Smooth muscle cell (in vitro differentiated cells): ENCODE measurements at regions not wholly inside any gene's neighbourhood (a gene's known extent, or its start where the extent isn't known, plus 50 kb on each side); places are given as distances from the start of the nearest gene placed in this dataset.

ENCODE experiments used
- DNase-seq: peaks from one replicate; lab custom pipeline; 2025; ENCODE audit not compliant: unreplicated experiment; lab: John Stamatoyannopoulos, UW
- H2AFZ ChIP-seq: fragments of 200-600 bp; sonication (generic); 2 replicates; pipeline ENCODE4 v1.6.0; 2016; ENCODE audit warnings: antibody characterized with exemption, low read depth, mild to moderate bottlenecking
- H3F3A ChIP-seq: fragments of 200-600 bp; sonication (generic); 2 replicates; pipeline ENCODE4 v1.6.0; 2017; ENCODE audit warnings: antibody characterized with exemption, low read depth
- H3K27ac ChIP-seq: fragments of 200-600 bp; sonication (generic); 2 replicates; pipeline ENCODE4 v1.5.1; 2016; ENCODE audit warnings: low read depth, mild to moderate bottlenecking
- H3K27me3 ChIP-seq: fragments of 200-600 bp; sonication (generic); 2 replicates; pipeline ENCODE4 v1.6.1; 2016; ENCODE audit warnings: low read depth, mild to moderate bottlenecking
- H3K36me3 ChIP-seq: fragments of 200-600 bp; sonication (generic); 2 replicates; pipeline ENCODE4 v1.5.1; 2016; ENCODE audit warnings: low read depth
- H3K4me1 ChIP-seq: fragments of 200-600 bp; sonication (generic); 2 replicates; pipeline ENCODE4 v1.5.1; 2016; ENCODE audit warnings: low read depth
- H3K4me2 ChIP-seq: fragments of 200-600 bp; sonication (generic); 2 replicates; pipeline ENCODE4 v1.6.0; 2016; ENCODE audit warnings: mild to moderate bottlenecking
- H3K4me3 ChIP-seq: fragments of 200-600 bp; sonication (generic); 2 replicates; pipeline ENCODE4 v1.5.1; 2016; ENCODE audit warnings: mild to moderate bottlenecking
- H3K79me2 ChIP-seq: fragments of 200-600 bp; sonication (generic); 2 replicates; pipeline ENCODE4 v1.6.0; 2016; ENCODE audit warnings: low read depth, mild to moderate bottlenecking
- H3K9ac ChIP-seq: fragments of 200-600 bp; sonication (generic); 2 replicates; pipeline ENCODE4 v1.6.0; 2016; ENCODE audit warnings: low read depth
- H3K9me3 ChIP-seq: fragments of 200-600 bp; sonication (generic); replicated peaks from 2 replicates; pipeline ENCODE4 v1.5.1; 2016; ENCODE audit warnings: low read depth
- H4K20me1 ChIP-seq: fragments of 200-600 bp; sonication (generic); 2 replicates; pipeline ENCODE4 v1.6.0; 2016; ENCODE audit warnings: low read depth
- WGBS: methylation state at CpG from one replicate; pipeline ENCODE4 v1.1.7; 2016; ENCODE audit warnings: low lambda C conversion rate; 5-methylcytosine and 5-hydroxymethylcytosine counted together
- TF ChIP-seq, protein P1 (sequence below): fragments of 200-600 bp; sonication (generic); IDR thresholded peaks from 2 replicates; pipeline ENCODE4 v1.5.1; 2017; ENCODE audit warnings: borderline replicate concordance, mild to moderate bottlenecking, antibody characterized with exemption; ENCODE audit not compliant: insufficient read depth, poor library complexity, severe bottlenecking

DNA sequence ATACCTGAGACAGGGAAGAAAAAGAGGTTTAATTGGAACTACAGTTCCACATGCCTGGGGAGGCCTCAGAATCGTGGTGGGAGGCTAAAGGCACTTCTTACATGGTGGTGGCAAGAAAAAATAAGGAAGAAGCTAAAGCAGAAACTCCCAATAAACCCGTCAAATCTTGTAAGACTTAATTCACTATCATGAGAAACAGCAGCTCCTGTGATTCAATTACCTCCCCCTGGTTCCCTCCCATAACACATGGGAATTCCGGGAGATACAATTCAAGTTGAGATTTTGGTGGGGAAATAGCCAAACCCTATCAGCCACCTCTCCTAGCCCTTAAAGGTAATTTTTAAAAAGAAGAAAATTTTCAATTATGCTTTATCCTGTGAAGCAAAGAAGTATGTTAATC is 728.8 kb downstream of the RNF144A start:
- no peaks in the 10 kb centered on the region for H3F3A ChIP-seq
- no peak for DNase-seq
- TF ChIP-seq, protein P1, sequence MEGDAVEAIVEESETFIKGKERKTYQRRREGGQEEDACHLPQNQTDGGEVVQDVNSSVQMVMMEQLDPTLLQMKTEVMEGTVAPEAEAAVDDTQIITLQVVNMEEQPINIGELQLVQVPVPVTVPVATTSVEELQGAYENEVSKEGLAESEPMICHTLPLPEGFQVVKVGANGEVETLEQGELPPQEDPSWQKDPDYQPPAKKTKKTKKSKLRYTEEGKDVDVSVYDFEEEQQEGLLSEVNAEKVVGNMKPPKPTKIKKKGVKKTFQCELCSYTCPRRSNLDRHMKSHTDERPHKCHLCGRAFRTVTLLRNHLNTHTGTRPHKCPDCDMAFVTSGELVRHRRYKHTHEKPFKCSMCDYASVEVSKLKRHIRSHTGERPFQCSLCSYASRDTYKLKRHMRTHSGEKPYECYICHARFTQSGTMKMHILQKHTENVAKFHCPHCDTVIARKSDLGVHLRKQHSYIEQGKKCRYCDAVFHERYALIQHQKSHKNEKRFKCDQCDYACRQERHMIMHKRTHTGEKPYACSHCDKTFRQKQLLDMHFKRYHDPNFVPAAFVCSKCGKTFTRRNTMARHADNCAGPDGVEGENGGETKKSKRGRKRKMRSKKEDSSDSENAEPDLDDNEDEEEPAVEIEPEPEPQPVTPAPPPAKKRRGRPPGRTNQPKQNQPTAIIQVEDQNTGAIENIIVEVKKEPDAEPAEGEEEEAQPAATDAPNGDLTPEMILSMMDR = no peak
- H3K79me2 ChIP-seq = no peaks in the 10 kb centered on the region
- H3K4me1 ChIP-seq = peaks cover 3% of the 10 kb centered on the region
- no peaks in the 10 kb centered on the region for H3K27me3 ChIP-seq
- H3K4me2 ChIP-seq = peak overlapping the region; percentile 46
- peaks cover 3% of the 10 kb centered on the region for H3K9me3 ChIP-seq
- no peak overlapping the region for H3K9ac ChIP-seq
- H3K27ac ChIP-seq = no peak overlapping the region
- 84% methylated on average over 3 of the region's 3 CpGs for WGBS
- no peaks in the 10 kb centered on the region for H4K20me1 ChIP-seq
- H3K36me3 ChIP-seq = no peaks in the 10 kb centered on the region
- H2AFZ ChIP-seq = no peak overlapping the region
- H3K4me3 ChIP-seq = no peak overlapping the region

DNA sequence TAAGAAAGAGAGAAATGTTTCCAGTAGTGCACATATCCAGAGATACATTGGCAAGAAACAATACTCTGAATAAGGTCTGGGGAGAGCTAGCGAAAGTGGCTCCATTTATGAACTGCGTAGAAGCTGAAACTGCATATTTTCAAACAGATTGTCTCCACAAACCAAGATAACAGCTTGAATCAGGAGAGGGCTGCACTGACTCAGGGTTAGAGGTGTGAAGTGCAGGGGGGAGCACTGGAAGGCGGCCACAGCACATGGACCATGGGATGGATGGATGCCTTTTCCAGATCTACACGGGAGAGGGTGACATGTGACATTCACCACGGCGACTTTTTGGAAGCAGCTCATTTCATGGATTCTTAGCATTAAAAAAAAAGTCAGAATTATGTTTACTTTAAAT is 729.4 kb downstream of the RNF144A start:
- no peaks in the 10 kb centered on the region for H3K27me3 ChIP-seq
- TF ChIP-seq, protein P1 = no peak
- H4K20me1 ChIP-seq = no peaks in the 10 kb centered on the region
- 70% methylated on average over 6 of the region's 6 CpGs for WGBS
- H3K4me1 ChIP-seq = peaks cover 3% of the 10 kb centered on the region
- H2AFZ ChIP-seq = no peak overlapping the region
- H3K4me2 ChIP-seq = peak overlapping the region; percentile 46
- H3K9ac ChIP-seq = no peak overlapping the region
- no peak overlapping the region for H3K4me3 ChIP-seq
- H3F3A ChIP-seq = no peaks in the 10 kb centered on the region
- H3K27ac ChIP-seq = no peak overlapping the region
- DNase-seq = no peak
- H3K79me2 ChIP-seq = no peaks in the 10 kb centered on the region
- no peaks in the 10 kb centered on the region for H3K9me3 ChIP-seq
- no peaks in the 10 kb centered on the region for H3K36me3 ChIP-seq

DNA sequence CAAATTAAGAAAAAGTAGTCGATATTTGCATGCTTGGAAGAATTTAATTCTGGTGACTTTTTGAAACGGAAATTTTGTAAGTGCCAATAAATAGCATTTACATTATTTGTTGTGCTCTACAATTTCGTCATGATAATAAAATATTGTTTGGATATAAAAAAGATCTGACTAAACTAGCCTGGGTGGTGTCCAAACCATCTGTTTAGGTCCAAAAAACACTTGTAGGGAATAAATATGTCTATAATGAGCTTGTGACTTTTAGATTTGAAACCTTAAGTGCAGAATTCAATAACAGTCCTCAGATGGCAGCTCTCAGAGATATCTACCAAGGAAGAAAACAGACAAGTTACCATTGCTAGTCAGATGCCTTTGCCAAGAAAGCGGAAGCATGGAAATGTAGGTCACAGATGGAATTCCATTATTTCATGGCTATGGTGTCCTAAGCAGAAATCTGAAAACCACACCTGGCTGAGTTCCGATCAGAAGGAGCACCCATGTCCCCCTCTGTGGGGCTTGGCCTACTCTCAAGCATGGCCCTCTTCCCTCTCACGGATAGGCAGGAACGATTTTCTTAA is 731.1 kb downstream of the RNF144A start:
- no peak overlapping the region for H3K4me2 ChIP-seq
- TF ChIP-seq, protein P1 = no peak
- DNase-seq = no peak
- H3K9me3 ChIP-seq = no peaks in the 10 kb centered on the region
- H3K79me2 ChIP-seq = no peaks in the 10 kb centered on the region
- WGBS = 94% methylated on average over 7 of the region's 7 CpGs
- H3K27ac ChIP-seq = no peak overlapping the region
- no peaks in the 10 kb centered on the region for H4K20me1 ChIP-seq
- no peak overlapping the region for H3K4me3 ChIP-seq
- no peaks in the 10 kb centered on the region for H3K36me3 ChIP-seq
- no peak overlapping the region for H2AFZ ChIP-seq
- H3K27me3 ChIP-seq = no peaks in the 10 kb centered on the region
- H3K4me1 ChIP-seq = peaks cover 3% of the 10 kb centered on the region
- H3K9ac ChIP-seq = no peak overlapping the region
- no peaks in the 10 kb centered on the region for H3F3A ChIP-seq
